GM23248 (cell line): ENCODE measurements at regions not wholly inside any gene's neighbourhood (a gene's known extent, or its start where the extent isn't known, plus 50 kb on each side); places are given as distances from the start of the nearest gene placed in this dataset.

ENCODE experiments used
- EZH2 ChIP-seq: fragments of 200-600 bp; sonication (generic); IDR thresholded peaks from 2 replicates; pipeline ENCODE4 v1.6.1; 2018; ENCODE audit warnings: antibody characterized with exemption, mild to moderate bottlenecking; ENCODE audit not compliant: insufficient read depth, poor library complexity, severe bottlenecking
- EZH2phosphoT487 ChIP-seq: fragments of 200-600 bp; sonication (generic); IDR thresholded peaks from 2 replicates; pipeline ENCODE4 v1.6.1; 2018; ENCODE audit warnings: antibody characterized with exemption, moderate library complexity, mild to moderate bottlenecking, low read depth; ENCODE audit not compliant: insufficient read depth

- TF ChIP-seq EZH2 (no peak), EZH2phosphoT487 (no peak)
Measured at GRCh38 chr3:35224565-35225295, 414.6 kb upstream of the ARPP21 start.
